Esophagus muscularis mucosa (tissue), 4 donors: ENCODE measurements at regions not wholly inside any gene's neighbourhood (a gene's known extent, or its start where the extent isn't known, plus 50 kb on each side); places are given as distances from the start of the nearest gene placed in this dataset.

Experiments used
- DNase-seq: peaks from one replicate; pipeline ENCODE4 v3.0.0-alpha.2; 2017; ENCODE audit errors: extremely low spot score
- H3K27ac ChIP-seq, 4 donors: fragments of 200-600 bp; sonication (generic); replicated peaks in 1 of 4; 1 replicate in 3 of 4; 2 replicates in 1 of 4; pipeline ENCODE4 v1.5.1; 2016 to 2019; ENCODE audit warnings: mild to moderate bottlenecking in 1 of 4
- H3K27me3 ChIP-seq, 4 donors: fragments of 200-600 bp; sonication (generic); one replicate each; pipeline versions ENCODE4 v1.5.1 to v1.6.0; 2016 to 2019
- H3K36me3 ChIP-seq, 4 donors: fragments of 200-600 bp; sonication (generic); one replicate each; pipeline ENCODE4 v1.5.1; 2016 to 2019
- H3K4me1 ChIP-seq, 4 donors: fragments of 200-600 bp; sonication (generic); one replicate each; pipeline ENCODE4 v1.5.1; 2016 to 2019
- H3K4me3 ChIP-seq, 4 donors: fragments of 200-600 bp; sonication (generic); 1 replicate in 2 of 4; 2 replicates in 2 of 4; pipeline ENCODE4 v1.5.1; 2016 to 2019; ENCODE audit warnings: mild to moderate bottlenecking in 4 of 4, moderate library complexity in 1 of 4
- H3K9me3 ChIP-seq, 4 donors: fragments of 200-600 bp; sonication (generic); 1 replicate in 3 of 4; 2 replicates in 1 of 4; pipeline ENCODE4 v1.5.1; 2016 to 2019
- EP300 ChIP-seq: sonication (generic); formaldehyde crosslinking; IDR thresholded peaks from one replicate; pipeline ENCODE4 v1.6.1; 2017; ENCODE audit warnings: antibody characterized with exemption
- POLR2A ChIP-seq: fragments of 450-650 bp; IDR thresholded peaks from one replicate; pipeline ENCODE4 v1.6.1; 2017; ENCODE audit warnings: antibody characterized with exemption, moderate library complexity, mild to moderate bottlenecking, low read depth
- POLR2AphosphoS5 ChIP-seq, 2 donors: sonication (generic); formaldehyde crosslinking; IDR thresholded peaks; one replicate each; pipeline ENCODE4 v1.6.1; 2017; ENCODE audit warnings: antibody characterized with exemption in 2 of 2
- WGBS: methylation state at CpG from one replicate; pipeline ENCODE4 v1.1.5; 2018; 5-methylcytosine and 5-hydroxymethylcytosine counted together
- intact Hi-C: fragments of 100-400 bp; cut with DNase I; formaldehyde crosslinking; loops from one replicate; pipeline ENCODE4 v1.15.1; 2023
- TF ChIP-seq, protein P1 (sequence below), 3 experiments: fragments of 200-600 bp in 2 of 3; fragments of 450-650 bp in 1 of 3; sonication (generic) in 2 of 3; IDR thresholded peaks; one replicate each; pipeline ENCODE4 v1.5.1; 2017 to 2019; ENCODE audit warnings: antibody characterized with exemption in 3 of 3, mild to moderate bottlenecking in 2 of 3, moderate library complexity in 1 of 3

GRCh38 chr2:182585001-182585400, 131.1 kb upstream of the DNAJC10 start:
- WGBS, result 91% methylated on average over 3 of the region's 3 CpGs
- TF ChIP-seq, protein P1, sequence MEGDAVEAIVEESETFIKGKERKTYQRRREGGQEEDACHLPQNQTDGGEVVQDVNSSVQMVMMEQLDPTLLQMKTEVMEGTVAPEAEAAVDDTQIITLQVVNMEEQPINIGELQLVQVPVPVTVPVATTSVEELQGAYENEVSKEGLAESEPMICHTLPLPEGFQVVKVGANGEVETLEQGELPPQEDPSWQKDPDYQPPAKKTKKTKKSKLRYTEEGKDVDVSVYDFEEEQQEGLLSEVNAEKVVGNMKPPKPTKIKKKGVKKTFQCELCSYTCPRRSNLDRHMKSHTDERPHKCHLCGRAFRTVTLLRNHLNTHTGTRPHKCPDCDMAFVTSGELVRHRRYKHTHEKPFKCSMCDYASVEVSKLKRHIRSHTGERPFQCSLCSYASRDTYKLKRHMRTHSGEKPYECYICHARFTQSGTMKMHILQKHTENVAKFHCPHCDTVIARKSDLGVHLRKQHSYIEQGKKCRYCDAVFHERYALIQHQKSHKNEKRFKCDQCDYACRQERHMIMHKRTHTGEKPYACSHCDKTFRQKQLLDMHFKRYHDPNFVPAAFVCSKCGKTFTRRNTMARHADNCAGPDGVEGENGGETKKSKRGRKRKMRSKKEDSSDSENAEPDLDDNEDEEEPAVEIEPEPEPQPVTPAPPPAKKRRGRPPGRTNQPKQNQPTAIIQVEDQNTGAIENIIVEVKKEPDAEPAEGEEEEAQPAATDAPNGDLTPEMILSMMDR (IDR thresholded peaks at IDR 0.05), result no peak
- TF ChIP-seq POLR2A, result no peak
- TF ChIP-seq POLR2AphosphoS5 (IDR thresholded peaks at IDR 0.05), result no peak
- no peak for TF ChIP-seq EP300
- intact Hi-C loops, result no loop called here

GRCh38 chr2:182585430-182585829, 130.6 kb upstream of the DNAJC10 start:
- Histone ChIP-seq H3K36me3 (no peaks in the 10 kb centered on the region), H3K27me3 (no peaks in the 10 kb centered on the region), H3K9me3 (no peaks in the 10 kb centered on the region), H3K4me3 (no peak overlapping the region), H3K4me1 (peaks cover 0 to 6% (median 0%) of the 10 kb centered on the region in 4 donors), H3K27ac (no peak overlapping the region)
- TF ChIP-seq POLR2AphosphoS5 (IDR thresholded peaks at IDR 0.05) (no peak), EP300 (no peak), POLR2A (no peak)
- TF ChIP-seq, protein P1 (IDR thresholded peaks at IDR 0.05), result no peak
- intact Hi-C loops, result no loop called here
- 94% methylated on average over 2 of the region's 2 CpGs for WGBS
- DNase-seq, result no peak

More at GRCh38 chr2:182585001-182585400, 131.1 kb upstream of the DNAJC10 start:
- no peak overlapping the region for H3K27ac ChIP-seq
- H3K4me3 ChIP-seq, result no peak overlapping the region
- H3K27me3 ChIP-seq, result no peaks in the 10 kb centered on the region
- H3K4me1 ChIP-seq, result peaks cover 0 to 6% (median 0%) of the 10 kb centered on the region in 4 donors
- no peaks in the 10 kb centered on the region for H3K9me3 ChIP-seq
- H3K36me3 ChIP-seq, result no peaks in the 10 kb centered on the region
- no peak for DNase-seq

DNA sequence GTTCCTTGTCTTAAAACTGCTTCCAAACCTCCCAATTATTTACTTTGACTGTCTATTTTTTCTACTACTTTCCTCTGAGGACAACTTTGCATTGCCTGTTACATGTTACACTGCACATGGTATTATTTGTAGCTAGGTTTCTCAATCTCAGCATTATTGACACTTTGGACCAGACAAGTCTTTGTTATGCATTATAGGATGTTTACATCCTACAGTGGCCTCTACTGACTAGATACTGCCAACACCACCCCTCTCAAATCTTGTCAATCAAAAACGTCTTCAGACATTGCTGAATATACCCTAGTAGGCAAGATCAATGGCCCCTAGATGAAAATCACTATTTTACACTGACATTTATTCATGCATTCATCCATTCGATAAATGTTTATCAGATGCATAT, 129.6 kb upstream of the DNAJC10 start:
- Histone ChIP-seq H3K36me3 (no peaks in the 10 kb centered on the region), H3K9me3 (no peaks in the 10 kb centered on the region), H3K4me3 (no peak overlapping the region), H3K27me3 (no peaks in the 10 kb centered on the region), H3K27ac (no peak overlapping the region), H3K4me1 (peaks cover 0 to 6% (median 0%) of the 10 kb centered on the region in 4 donors)
- 88% methylated on average over 2 of the region's 2 CpGs for WGBS
- no peak for DNase-seq
- intact Hi-C loops, result no loop called here
- TF ChIP-seq, protein P1 (IDR thresholded peaks at IDR 0.05), result no peak
- TF ChIP-seq POLR2AphosphoS5 (IDR thresholded peaks at IDR 0.05) (no peak), EP300 (no peak), POLR2A (no peak)

- no peak overlapping the region for H3K4me3 ChIP-seq
- intact Hi-C loops, result no loop called here
- WGBS, result 61% methylated on average over 1 of the region's 1 CpG
- TF ChIP-seq, protein P1 (IDR thresholded peaks at IDR 0.05), result no peak
- TF ChIP-seq EP300 (no peak), POLR2AphosphoS5 (IDR thresholded peaks at IDR 0.05) (no peak), POLR2A (no peak)
- DNase-seq, result no peak
- H3K27me3 ChIP-seq, result no peaks in the 10 kb centered on the region
- peaks cover 0 to 6% (median 0%) of the 10 kb centered on the region in 4 donors for H3K4me1 ChIP-seq
- no peaks in the 10 kb centered on the region for H3K36me3 ChIP-seq
- H3K9me3 ChIP-seq, result no peaks in the 10 kb centered on the region
- no peak overlapping the region for H3K27ac ChIP-seq
Measured at GRCh38 chr2:182587831-182588230, 128.2 kb upstream of the DNAJC10 start.

DNA sequence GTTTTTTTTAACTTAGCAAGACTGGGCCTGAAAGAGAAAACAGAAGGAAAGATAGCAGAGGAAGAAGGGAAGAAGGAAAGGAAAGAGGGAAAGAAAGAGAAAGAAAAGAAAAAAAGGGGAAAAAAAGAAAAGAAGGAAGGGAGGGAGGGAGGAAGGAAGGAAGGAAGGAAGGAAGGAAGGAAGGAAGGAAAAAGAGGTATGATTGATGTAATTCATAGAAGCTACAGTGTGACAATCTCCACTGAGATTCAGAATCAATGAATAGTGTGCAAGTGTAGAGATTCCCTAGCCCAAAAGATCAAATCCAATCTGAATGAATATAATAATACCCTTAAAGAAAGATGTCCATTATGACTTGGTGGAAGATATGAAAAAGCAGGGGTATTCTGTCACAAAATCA, 126.9 kb upstream of the DNAJC10 start:
- no peak overlapping the region for H3K4me3 ChIP-seq
- intact Hi-C loops, result no loop called here
- no peaks in the 10 kb centered on the region for H3K27me3 ChIP-seq
- no peaks in the 10 kb centered on the region for H3K9me3 ChIP-seq
- peaks cover 0 to 6% (median 0%) of the 10 kb centered on the region in 4 donors for H3K4me1 ChIP-seq
- H3K36me3 ChIP-seq, result no peaks in the 10 kb centered on the region
- TF ChIP-seq POLR2A (no peak), EP300 (no peak), POLR2AphosphoS5 (IDR thresholded peaks at IDR 0.05) (no peak)
- TF ChIP-seq, protein P1 (IDR thresholded peaks at IDR 0.05), result no peak
- no peak for DNase-seq
- no peak overlapping the region for H3K27ac ChIP-seq
